ENCODE measurements at regions not wholly inside any gene's neighbourhood (a gene's known extent, or its start where the extent isn't known, plus 50 kb on each side); places are given as distances from the start of the nearest gene placed in this dataset.

GRCh38 chr20:50295762-50296449, 105.3 kb downstream of the CEBPB start:
- Histone ChIP-seq H3K27ac (peak overlapping the region; percentile 89), H3K27me3 (ENCODE audit: insufficient read depth in 3 of 3, low read length in 2 of 3) (no peaks in the 10 kb centered on the region), H3K4me3 (no peak overlapping the region), H3K4me1 (peaks cover 15% of the 10 kb centered on the region), H3K36me3 (ENCODE audit: insufficient read depth in 1 of 2, low read depth in 1 of 2) (no peaks in the 10 kb centered on the region), H3K9me3 (no peaks in the 10 kb centered on the region)
- peak; percentile 22 to 62 for DNase-seq
- TF ChIP-seq CTCF (IDR thresholded peaks at IDR 0.05), result no peak
- intact Hi-C loops (cut with DNase I), result no loop called here
- 59 to 68% (median 59%) methylated on average over 19 to 20 of the region's 20 CpGs for WGBS, 3 donors
- no peak for ATAC-seq

- no peak for TF ChIP-seq CTCF (IDR thresholded peaks at IDR 0.05)
- intact Hi-C loops (cut with DNase I), result no loop called here
- 77 to 82% (median 79%) methylated on average over 18 of the region's 18 CpGs for WGBS, 3 donors
- Histone ChIP-seq H3K27me3 (ENCODE audit: insufficient read depth in 3 of 3, low read length in 2 of 3) (no peaks in the 10 kb centered on the region), H3K36me3 (ENCODE audit: insufficient read depth in 1 of 2, low read depth in 1 of 2) (no peaks in the 10 kb centered on the region), H3K27ac (peak overlapping the region; percentile 89), H3K9me3 (no peaks in the 10 kb centered on the region), H3K4me1 (peaks cover 16% of the 10 kb centered on the region), H3K4me3 (no peak overlapping the region)
- no peak for ATAC-seq
- DNase-seq, result peak; percentile 15 to 36
These were observed 106.1 kb downstream of the CEBPB start for GRCh38 chr20:50296450-50297375.

- intact Hi-C loops (cut with DNase I), result no loop called here
- Histone ChIP-seq H3K36me3 (ENCODE audit: insufficient read depth in 1 of 2, low read depth in 1 of 2) (no peaks in the 10 kb centered on the region), H3K27me3 (ENCODE audit: insufficient read depth in 3 of 3, low read length in 2 of 3) (no peaks in the 10 kb centered on the region), H3K4me1 (peaks cover 17% of the 10 kb centered on the region), H3K4me3 (no peak overlapping the region), H3K27ac (peak overlapping the region; percentile 89), H3K9me3 (no peaks in the 10 kb centered on the region)
- TF ChIP-seq CTCF (IDR thresholded peaks at IDR 0.05), result no peak
- 82 to 86% (median 84%) methylated on average over 14 of the region's 14 CpGs for whole genome bisulfite sequencing, 3 donors
- ATAC-seq (no peak), DNase-seq (peak; percentile 9 to 42)
These were observed 107.1 kb downstream of the CEBPB start for GRCh38 chr20:50297498-50298376.

GRCh38 chr20:50298554-50299324, 108.1 kb downstream of the CEBPB start:
- no peaks in the 10 kb centered on the region for H3K27me3 ChIP-seq (ENCODE audit: insufficient read depth in 3 of 3, low read length in 2 of 3)
- peak; percentile 9 to 45 for DNase-seq
- intact Hi-C loops (cut with DNase I), result no loop called here
- ATAC-seq, result no peak
- no peak overlapping the region for H3K4me3 ChIP-seq
- H3K4me1 ChIP-seq, result peaks cover 25% of the 10 kb centered on the region
- no peaks in the 10 kb centered on the region for H3K9me3 ChIP-seq
- no peaks in the 10 kb centered on the region for H3K36me3 ChIP-seq (ENCODE audit: insufficient read depth in 1 of 2, low read depth in 1 of 2)
- no peak overlapping the region for H3K27ac ChIP-seq
- no peak for TF ChIP-seq CTCF (IDR thresholded peaks at IDR 0.05)
- 89 to 90% (median 90%) methylated on average over 20 of the region's 20 CpGs for WGBS, 3 donors
